Activated CD8-positive, alpha-beta memory T cell treated with anti-CD3 and anti-CD28 coated beads for 36 hours (primary cell): ENCODE measurements at regions not wholly inside any gene's neighbourhood (a gene's known extent, or its start where the extent isn't known, plus 50 kb on each side); places are given as distances from the start of the nearest gene placed in this dataset.

ENCODE experiments used
- CTCF ChIA-PET: fragments of 350-600 bp; sonication (Branson Sonifier 250); formaldehyde crosslinking; loops from one replicate; lab custom pipeline; 2021; ENCODE audit warnings: antibody characterized with exemption; lab: Charles Lee
- POLR2A ChIA-PET: fragments of 350-600 bp; sonication (Branson Sonifier 250); formaldehyde crosslinking; loops from one replicate; lab custom pipeline; 2021; ENCODE audit warnings: antibody characterized with exemption; lab: Charles Lee

- POLR2A ChIA-PET: no interaction called here
- CTCF ChIA-PET: no interaction called here
Measured at GRCh38 chr5:167819406-167819805, 472.0 kb upstream of the WWC1 start.

GRCh38 chr5:167820101-167820990 is 471.1 kb upstream of the WWC1 start:
- ChIA-PET CTCF (no interaction called here), POLR2A (no interaction called here)

- POLR2A ChIA-PET: no interaction called here
- CTCF ChIA-PET: no interaction called here
Measured at GRCh38 chr5:167821151-167821550, 470.3 kb upstream of the WWC1 start.

- POLR2A ChIA-PET: no interaction called here
- CTCF ChIA-PET: no interaction called here
Measured at GRCh38 chr5:167821669-167822068, 469.8 kb upstream of the WWC1 start.

GRCh38 chr5:167822241-167822640 is 469.2 kb upstream of the WWC1 start:
- ChIA-PET CTCF (no interaction called here), POLR2A (no interaction called here)

GRCh38 chr5:167823405-167823804 is 468.0 kb upstream of the WWC1 start:
- CTCF ChIA-PET: no interaction called here

GRCh38 chr5:167827766-167828165 is 463.7 kb upstream of the WWC1 start:
- CTCF ChIA-PET: no interaction called here
- POLR2A ChIA-PET: no interaction called here

More at GRCh38 chr5:167823405-167823804, 468.0 kb upstream of the WWC1 start:
- POLR2A ChIA-PET: no interaction called here

- ChIA-PET POLR2A (no interaction called here), CTCF (no interaction called here)
Measured at GRCh38 chr5:167831754-167832504, 459.5 kb upstream of the WWC1 start.

GRCh38 chr5:167832609-167833008 is 458.8 kb upstream of the WWC1 start:
- ChIA-PET POLR2A (no interaction called here), CTCF (no interaction called here)

GRCh38 chr5:167833456-167833855 is 458.0 kb upstream of the WWC1 start:
- POLR2A ChIA-PET: no interaction called here
- CTCF ChIA-PET: no interaction called here

- ChIA-PET CTCF (no interaction called here), POLR2A (no interaction called here)
Measured at GRCh38 chr5:167835146-167835545, 456.3 kb upstream of the WWC1 start.

- ChIA-PET CTCF (no interaction called here), POLR2A (no interaction called here)
Measured at GRCh38 chr5:167837127-167837526, 454.3 kb upstream of the WWC1 start.

GRCh38 chr5:167839065-167839464 is 452.4 kb upstream of the WWC1 start:
- ChIA-PET CTCF (no interaction called here), POLR2A (no interaction called here)

- ChIA-PET CTCF (no interaction called here), POLR2A (no interaction called here)
Measured at GRCh38 chr5:167840527-167841130, 450.8 kb upstream of the WWC1 start.

- CTCF ChIA-PET: no interaction called here
- POLR2A ChIA-PET: no interaction called here
Measured at GRCh38 chr5:167843881-167844572, 447.4 kb upstream of the WWC1 start.

- CTCF ChIA-PET: no interaction called here
- POLR2A ChIA-PET: no interaction called here
Measured at GRCh38 chr5:167845952-167846351, 445.5 kb upstream of the WWC1 start.

GRCh38 chr5:167849874-167850273 is 441.6 kb upstream of the WWC1 start:
- ChIA-PET POLR2A (no interaction called here), CTCF (no interaction called here)

- POLR2A ChIA-PET: no interaction called here
- CTCF ChIA-PET: no interaction called here
Measured at GRCh38 chr5:167850911-167851310, 440.5 kb upstream of the WWC1 start.

GRCh38 chr5:167851416-167851815 is 440.0 kb upstream of the WWC1 start:
- ChIA-PET CTCF (no interaction called here), POLR2A (no interaction called here)

- ChIA-PET POLR2A (no interaction called here), CTCF (no interaction called here)
Measured at GRCh38 chr5:167852515-167852914, 438.9 kb upstream of the WWC1 start.
